ENCODE measurements at regions not wholly inside any gene's neighbourhood (a gene's known extent, or its start where the extent isn't known, plus 50 kb on each side); places are given as distances from the start of the nearest gene placed in this dataset.

DNA sequence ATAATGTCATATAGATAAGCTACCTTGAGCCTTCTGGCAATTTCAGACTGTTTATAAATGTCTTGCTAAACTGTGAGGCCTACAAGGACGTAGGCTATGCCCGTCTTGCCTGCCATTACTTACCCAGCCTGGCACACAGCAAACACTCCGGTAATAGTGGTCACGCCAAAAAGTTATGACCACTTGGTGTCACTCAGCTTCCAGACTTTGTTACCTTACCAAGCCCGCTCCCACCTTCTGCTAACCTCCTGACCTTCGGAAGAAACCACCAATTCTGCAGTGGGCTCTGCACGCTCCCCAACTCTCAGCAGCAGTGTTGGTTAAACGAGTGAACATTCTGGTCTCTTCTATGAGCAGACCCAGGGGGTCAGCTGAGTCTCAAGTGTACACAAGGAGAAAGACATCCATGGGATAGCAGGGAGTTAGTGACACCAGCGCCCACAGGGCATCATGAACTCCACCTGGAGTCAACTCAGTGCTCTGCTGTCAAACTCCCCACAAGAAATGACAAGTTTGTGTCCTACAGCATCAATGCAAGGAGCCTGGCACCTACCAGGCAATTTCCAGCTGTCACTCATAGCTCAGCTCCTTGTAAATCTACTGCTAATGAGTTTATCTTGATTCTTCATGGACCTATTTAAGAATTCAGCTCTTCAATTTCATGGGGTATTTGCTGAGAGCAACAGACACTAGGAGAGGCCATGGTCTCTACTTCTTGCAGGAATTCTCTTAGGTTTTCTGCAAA lies 119.9 kb downstream of the TTLL2 start:
- DNase-seq, result no peak

DNA sequence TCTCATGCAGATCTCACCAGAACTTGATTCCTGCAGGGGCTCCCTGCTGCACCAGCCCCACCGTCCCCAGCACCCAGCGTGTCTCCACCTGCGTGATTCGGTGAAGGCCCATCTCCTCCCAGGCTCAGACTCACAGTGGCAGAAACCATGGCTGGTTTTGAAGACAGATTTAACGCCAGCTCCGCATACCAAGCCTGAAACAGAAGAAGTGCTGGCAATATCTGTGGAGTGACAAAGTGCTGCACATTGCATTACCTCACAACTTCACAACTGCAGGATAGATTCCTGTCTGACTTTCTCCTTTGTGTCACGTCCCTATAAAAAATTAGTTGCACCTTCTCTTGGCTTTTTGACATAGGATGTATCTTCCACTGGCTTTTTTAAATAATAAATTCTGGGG lies 120.7 kb downstream of the TTLL2 start:
- DNase-seq, result no peak

DNA sequence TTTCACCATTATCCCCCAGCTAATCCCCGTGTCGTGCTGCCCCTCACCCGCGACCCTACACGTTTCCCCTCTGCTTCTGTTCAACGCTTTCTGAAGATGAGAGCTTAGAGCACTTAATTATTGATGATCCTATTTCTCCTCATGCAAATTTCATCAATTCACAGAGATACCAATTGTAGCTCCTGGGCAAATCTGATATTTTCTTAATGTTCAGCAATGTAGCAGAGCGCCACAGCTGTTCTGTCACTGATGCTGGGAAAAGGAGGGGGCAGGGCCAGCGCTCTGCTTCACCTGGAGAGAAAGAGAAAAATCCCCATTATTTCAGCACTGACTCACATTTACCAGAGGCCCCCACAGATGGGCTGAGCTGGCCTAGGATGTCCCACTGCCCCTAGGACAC lies 121.2 kb downstream of the TTLL2 start:
- DNase-seq, result no peak

DNA sequence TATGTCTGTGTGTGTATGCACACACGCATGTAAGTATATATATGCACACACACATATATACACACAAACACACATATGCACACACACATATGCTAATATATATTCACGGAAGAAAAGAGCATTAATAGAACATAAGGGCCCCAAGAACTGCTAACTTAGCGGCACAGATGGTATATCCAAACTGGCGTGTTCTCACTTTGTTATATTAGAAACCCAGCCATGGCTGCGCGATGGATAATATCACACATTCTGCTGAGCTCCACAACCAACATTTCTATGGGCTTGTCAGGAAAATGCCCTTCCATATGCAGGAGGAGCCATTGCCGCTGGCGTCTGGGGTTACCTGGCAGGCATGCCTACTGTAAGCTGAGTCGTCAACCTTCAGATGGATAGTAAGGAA lies 122.1 kb downstream of the TTLL2 start:
- no peak for DNase-seq

DNA sequence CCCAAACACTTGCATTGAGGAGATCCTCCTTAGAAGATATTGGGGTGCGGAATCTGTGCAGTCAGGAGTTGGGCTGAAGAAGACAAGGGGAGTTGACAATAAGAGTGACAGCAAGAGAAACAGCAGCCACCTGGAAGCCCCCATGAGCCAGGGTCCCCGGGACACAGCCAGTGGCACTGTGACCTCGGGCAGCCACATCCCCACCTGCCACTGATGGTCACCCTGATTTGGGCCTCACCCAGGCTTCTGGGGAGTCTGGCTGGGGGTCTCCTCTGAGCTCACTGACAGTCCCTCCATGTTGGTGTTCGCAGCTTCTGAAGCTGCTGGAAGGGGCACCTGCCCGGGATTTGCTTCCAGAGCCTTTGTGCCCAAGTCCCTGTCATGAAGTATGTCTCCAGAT lies 123.5 kb downstream of the TTLL2 start:
- DNase-seq, result no peak

DNA sequence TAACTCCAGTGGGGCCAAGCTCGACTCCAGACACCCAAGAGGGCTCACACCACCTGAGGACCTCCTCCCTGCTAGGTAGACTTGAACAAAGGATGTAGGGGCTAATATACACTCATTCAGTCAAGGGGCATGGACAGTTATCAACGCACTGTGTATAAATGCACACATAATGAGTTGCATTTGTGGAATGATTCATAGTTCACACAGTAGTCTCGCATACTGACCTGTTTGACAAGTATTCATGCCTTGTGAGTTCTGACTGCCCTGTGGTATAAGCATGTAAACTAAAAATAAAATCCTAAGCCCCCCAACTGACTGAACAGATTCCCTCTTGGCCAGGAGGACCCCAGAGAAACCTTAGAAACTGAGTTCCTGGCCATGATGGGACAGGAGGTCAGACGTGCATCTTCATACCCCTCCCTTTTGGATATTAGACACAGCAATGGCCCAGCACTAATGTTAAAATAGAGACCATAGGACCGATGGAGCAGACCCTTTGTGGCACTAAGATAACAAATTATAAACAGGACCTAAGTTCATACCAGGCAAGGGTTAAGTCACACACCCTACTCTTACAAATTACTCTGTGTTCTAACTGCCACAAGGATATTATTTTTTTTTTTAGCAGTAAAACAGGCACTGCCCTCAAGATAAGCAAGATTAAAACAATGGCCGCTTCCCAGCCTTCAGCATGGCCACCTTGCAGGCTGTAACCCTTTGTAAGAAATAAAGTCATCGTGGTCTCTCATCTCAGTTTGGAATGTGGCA lies 124.4 kb downstream of the TTLL2 start:
- DNase-seq, result no peak

DNA sequence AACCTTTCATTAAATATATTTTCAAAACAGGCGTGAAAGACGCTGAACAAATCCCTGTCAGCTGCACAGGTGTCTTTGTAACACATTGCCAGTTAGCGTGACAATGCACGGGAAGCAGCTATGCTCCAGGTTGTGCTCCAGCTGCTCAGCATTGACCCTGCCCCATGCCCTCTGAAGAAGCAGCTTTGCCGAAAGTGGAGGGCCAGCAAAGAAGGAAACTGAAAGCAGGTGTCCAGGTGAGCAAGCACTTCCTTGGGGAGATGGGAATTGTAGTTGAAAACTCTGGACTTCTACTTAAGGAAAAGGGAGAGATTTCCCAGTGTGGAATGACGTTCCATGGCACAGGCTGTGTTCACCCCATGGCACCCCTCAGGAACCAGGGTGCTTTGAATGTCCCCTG lies 125.7 kb downstream of the TTLL2 start:
- DNase-seq, result no peak

DNA sequence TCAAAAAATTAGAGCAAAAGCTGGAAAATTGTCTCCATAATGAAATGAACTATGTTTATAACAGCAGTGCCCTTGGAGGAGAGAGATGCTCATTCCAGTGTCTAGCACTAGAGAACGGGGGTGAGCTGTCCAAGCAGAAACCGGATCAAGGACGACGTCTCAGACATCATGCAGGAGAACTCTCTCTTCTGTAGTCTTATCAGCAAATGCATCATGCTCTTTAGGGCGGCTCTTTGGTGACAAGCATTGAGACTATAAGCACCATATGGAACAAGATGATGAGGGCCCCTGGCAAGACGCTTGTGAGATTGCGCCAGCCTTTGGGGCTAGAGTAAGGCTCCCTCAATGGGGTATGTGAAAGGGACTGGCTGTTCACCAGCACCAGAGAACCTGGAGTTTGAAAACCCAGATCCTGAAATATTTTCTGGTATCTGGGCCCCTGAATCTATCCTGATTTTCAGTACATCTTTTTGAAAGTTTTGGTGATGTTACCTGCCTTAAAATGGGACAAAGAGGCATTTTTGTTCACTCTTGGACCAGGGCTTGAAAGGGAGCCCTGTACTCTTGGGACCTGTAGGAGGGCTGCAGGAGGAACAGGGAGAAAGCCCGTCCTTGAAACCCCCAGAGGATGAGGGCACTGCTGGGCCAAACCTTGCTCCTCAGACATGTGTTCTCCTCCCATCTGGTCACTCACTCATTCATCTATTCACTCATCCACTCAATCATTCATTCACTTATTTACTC lies 127.6 kb downstream of the TTLL2 start:
- no peak for DNase-seq

DNA sequence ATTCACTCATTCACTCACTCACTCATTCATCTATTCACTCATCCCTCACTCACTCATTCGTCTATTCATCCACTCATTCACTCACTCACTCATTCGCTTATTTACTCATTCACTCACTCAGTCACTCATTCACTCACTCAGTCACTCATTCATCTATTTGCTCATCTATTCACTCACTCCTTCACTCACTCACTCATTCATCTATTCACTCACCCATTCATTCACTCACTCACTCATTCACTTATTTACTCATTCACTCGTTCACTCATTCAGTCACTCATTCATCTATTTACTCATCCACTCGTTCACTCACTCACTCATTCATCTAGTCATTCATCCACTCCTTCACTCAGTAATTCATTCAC lies 128.2 kb downstream of the TTLL2 start:
- no peak for DNase-seq

DNA sequence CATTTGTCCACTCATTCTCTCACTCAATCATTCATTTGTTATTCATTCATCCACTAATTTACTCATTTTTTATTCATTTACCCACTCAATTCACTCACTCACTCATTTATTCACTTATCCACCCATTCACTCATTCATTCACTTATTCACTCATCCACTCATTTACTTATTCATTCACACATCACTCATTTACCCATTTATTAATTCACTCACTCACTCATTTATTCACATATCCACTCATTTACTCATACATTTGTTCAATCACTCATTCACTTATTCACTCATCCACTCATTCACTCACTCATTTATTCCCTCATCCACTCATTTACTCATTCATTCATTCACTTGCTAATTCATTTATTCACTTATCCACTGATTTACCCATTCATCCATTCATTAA lies 129.1 kb downstream of the TTLL2 start:
- no peak for DNase-seq

DNA sequence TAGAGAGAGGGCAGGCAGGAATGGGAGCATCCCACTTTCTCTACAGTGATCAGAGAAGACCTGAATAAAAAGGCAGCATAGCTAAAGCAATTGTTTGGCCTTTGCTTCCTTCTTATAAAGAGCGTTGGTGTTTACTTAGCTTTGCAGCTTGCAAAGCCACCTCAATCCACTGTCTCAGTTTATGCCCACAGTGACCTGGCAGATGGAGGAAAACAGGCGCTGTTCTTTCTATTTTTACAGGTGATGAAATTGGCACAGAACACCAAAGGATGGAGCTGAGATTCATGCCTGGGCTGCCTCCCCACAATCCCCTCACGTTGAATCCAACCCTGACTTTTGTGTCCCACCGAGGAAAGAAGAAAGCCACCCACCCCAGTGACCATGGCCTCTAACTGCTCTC lies 130.5 kb downstream of the TTLL2 start:
- DNase-seq, result no peak

DNA sequence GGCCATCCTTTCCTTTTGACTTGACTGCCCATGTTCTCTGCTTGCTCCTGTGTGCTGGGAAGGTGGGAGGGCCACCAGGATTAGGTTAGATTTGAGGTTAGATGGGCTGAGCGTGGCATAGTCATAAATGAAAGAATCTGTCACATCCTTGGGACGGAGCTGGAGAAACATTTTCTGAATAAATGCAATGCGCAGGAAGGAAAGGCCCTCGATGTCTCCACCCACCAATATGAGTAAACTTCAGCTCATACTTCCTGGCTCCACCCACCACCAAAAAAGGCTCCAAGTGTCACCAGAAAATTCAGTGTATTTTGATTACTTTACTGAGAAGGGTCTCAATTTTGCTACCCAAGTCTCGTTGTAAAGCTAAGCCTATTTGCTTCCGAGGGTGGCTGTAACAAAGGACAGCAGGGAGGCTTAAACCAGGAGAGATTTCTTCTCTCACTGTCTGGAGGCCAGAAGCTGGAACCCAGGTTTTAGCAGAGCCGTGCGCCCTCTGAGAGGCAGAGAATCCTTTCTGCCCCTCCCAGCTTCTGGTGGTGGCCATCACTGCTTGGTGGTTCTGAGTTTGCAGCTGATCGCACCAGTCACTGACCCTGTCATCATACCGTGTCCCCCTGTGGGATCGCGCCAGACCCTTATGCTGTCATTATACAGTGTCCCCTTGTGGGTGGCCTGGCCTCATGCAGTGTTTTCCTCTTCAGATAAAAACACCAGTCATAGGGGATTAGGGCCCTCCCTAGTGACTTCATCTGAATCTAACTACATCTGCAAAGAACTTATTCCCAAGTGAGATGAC lies 137.8 kb downstream of the TTLL2 start:
- no peak for DNase-seq

DNA sequence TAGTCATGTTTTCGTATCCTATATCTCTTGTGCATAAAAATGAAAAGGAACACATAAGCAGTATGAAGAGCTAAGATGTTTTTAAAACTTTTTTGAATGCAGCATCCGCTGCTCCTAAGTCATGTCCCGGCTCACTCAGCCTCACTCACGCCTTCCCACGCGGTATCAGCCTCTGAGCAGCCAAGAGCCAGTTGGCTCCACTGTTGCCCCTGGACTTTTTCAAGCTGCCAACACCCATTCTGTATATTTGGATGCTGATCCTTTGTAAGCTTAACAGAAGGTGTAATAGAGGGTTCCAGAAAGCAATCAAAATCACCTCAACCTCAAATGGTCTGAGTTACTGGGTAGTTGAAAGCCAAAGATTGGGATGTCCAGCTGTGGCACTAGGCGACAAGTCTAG lies 139.3 kb downstream of the TTLL2 start:
- no peak for DNase-seq

DNA sequence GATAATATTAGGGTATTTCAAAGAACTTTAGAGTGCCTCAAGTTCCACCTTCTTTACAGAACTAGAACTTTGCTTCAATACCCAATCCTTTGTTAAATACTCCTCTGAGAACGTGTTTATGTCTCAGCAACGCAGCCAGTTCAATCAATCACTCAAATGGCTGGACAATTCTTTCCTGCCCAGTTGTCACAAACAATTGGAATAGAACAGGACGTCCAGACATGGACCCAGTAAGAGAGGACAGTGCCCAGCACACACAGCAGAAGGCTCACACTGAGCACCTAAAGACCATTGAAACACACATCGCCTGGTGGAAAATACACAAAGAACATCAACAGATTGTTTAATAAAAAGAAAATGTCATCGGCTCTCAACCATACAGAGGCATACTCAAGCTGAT lies 140.6 kb downstream of the TTLL2 start:
- no peak for DNase-seq

DNA sequence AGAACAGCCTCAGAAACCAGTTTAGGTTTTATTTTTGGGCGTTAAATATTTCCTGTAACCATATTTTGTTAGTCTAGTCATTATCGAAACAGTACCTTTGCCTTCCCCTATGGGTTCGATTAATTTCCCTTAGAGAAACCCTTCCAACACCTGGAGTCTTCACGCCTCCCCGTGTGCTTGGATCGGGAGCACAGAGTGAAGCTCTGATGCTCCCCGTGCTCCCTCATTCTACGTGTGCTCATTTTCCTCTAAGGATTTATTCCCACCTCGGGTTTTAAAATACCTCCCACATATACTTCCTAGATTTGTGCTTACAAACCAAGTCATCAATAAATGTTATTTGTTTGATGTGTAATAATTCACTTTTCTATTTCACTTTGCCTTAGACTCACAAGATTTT lies 142.4 kb downstream of the TTLL2 start:
- no peak for DNase-seq

DNA sequence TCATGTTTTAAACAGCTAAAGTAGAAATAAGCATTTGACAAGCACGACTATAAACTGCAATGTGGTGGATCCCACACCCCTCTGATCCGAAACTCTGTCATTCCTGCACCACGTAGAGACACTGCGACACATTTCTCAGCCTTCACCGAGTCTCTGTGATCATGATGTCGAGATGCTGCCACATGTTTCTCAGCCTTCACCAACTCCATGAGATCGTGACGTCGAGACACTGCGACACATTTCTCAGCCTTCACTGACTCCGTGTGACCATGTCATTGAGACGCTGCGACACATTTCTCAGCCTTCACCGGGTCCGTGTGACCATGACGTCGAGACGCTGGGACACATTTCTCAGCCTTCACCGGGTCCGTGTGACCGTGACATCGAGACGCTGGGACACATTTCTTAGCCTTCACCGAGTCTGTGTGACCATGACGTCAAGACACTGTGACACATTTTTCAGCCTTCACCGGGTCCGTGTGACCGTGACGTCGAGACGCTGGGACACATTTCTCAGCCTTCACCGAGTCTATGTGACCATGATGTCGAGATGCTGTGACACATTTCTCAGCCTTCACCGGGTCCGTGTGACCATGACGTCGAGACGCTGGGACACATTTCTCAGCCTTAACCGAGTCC lies 143.0 kb downstream of the TTLL2 start:
- no peak for DNase-seq

DNA sequence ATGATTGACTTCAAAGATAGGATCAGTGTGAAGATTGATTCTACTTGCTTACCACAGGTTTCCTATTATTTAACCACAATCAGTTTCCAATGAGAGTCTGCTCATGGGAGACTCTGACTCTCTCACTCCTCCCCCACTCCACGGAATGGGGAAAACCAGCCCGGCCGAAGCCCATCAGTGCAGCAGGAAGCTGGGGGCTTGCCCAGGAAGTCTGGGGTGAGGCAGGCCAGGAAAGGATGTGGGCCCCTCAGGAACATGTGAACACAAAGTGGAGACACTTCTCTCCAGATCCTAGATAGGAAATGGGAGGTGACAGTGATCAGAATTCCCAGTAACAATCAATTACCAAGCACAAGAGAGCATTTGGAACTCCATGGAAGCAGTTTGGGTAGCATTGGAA lies 144.2 kb downstream of the TTLL2 start:
- DNase-seq, result no peak

DNA sequence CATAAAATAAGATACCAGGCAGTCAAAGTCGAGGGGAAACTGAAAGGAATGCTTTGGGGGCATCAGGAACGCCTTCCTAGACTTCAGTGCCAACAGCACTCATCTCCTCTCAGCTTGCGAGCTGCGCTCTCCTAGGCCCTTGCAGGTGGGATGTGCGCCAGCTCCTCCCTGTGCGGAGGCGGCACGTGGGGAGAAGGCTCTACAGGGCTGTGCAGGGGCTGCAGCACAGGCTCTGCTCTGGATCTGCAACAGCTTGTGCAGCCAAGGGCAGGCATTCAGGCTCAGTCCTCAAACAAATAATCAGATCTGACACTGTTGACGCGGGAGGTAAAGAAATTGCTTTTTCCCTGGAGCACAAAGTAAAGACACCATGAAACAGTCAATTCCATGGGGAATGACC lies 144.8 kb downstream of the TTLL2 start:
- no peak for DNase-seq

DNA sequence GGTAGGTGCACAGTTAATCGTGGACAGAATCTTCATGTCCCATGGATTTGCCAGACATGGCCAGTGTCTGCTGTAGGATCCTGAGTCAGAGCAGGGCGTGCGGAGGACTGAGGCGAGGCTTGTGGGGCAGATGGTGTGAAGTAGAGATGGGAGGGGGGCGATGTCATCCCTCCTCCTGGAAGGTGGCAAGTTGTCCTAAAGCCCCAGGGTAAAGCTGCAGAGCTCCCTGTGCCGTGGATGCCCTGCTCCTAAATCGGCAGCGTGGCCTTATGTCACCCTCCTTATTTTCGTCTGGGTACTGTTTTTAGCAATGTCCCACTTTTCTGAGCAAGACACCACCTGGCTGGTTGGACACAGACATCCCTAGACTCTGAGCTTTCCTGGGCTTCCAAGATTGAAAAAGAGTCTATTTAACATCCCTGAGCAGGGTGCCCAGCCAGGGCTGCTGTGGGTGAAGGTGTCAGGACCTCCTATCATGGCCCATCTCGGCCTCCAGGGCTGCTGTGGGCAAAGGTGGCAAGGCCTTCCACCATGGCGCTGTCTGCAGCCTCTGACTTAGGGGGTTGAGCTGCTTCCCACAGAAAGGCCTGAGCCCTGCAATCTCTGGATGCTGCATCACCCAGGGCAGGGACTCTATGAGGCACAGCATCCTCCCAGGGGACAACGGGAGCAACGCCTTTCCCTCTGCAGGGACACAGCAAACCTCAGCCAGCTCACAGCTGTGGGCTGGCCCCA lies 145.4 kb downstream of the TTLL2 start:
- no peak for DNase-seq

DNA sequence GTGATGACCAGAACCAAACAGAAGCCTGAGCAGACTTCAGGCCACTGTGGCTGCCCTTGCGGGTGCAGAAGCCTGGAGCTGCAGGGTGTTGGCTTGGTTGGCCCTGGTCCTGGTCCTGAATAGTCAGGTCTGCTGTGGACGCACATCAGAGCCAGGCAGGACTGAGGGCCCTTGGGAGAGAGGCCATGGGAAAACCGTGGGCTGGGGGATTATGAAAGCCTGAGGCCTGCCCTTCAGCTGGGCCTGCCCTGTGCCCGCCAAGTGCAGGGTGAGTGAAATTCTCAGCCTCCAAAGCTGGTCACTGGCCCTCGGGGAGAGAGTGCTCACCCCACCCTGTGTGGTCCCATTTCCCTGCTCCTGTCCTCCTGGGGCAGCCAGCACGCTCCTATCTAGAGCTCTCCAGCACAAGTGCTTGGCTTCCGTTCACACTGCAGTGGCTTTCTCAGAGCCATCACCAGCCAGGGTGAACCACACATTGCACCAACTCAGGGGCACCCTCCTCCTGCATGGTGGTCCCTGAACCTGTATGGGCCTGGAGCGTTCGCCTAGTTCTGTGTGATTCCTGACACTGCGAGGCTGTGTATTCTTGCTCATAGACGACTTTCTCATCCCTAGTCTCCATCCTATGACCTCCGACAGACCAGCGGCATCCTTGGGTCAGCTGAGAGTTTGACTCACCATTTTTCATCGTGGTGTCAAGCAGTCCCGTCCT lies 146.1 kb downstream of the TTLL2 start:
- DNase-seq, result no peak

DNA sequence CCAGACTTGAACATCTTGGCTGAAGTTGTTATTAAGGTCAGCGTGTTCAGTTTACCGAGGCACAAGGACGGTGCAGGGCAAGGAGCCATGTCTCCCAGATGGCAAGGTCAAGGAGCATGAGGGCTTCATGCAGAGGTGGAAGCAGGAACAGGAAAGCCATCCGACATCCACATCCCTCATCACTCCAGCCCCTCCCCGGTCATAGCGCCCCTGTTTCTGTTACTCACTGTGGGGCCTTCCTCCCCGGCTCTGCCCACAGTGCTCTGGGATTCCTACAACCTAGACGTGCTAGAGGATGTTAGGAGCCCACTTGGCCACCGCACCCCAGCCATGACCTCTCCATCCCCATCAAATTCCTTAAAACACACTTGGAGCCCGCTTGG lies 146.7 kb downstream of the TTLL2 start:
- no peak for DNase-seq
